GM21737 (cell line): ENCODE measurements at regions not wholly inside any gene's neighbourhood (a gene's known extent, or its start where the extent isn't known, plus 50 kb on each side); places are given as distances from the start of the nearest gene placed in this dataset.
"Not testable (repeated sequence)": the region's sequence is repeated elsewhere in the genome, so short reads cannot be mapped to it uniquely, and the experiment has no call there.

Source experiments
- ATAC-seq: cut with Tn5 transposase; IDR thresholded peaks from one replicate; pipeline ENCODE4 v1.9.1; 2021; ENCODE audit warnings: mild to moderate bottlenecking, moderate library complexity; ENCODE audit not compliant: unreplicated experiment

GRCh38 chr3:104043001-104043543 is 1323.6 kb upstream of the ALCAM start:
- ATAC-seq, result not testable (repeated sequence)

DNA sequence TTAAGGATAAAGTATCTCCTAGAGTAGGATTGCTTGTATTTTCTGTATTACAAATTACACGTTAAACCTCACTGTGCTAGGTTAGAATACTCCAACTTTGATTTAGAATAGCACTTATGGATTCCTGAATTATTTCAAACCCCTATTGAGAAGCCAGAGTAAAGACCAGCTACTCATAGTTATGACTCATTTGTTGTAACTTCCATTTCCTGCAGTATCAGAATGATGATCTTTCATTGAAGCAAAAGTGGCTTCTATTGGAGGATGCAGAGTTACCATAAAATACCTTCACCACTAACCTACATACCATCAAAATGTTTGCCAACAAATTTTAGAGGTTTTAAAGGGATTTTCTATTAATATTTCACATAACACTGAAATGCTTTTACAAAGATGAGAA is 1322.7 kb upstream of the ALCAM start:
- no peak for ATAC-seq

DNA sequence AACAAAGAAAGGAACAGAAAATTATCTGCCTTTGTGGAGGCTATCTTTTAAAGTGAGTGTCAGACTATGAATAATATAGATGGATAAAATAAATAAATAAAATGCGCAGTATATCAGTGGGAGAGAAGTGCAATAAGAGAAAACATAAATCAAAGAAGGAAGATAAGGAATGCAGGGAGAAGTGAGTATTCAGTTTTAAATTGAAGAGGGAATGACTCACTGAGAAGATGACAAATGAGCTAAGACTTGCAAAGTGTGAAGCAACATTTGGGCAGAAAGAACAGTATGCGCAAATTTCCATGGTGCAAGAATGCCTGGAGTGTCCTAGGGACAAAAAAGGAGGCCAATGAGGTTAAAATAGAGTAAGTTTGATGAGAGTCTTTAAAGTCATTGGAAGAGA is 1300.1 kb upstream of the ALCAM start:
- ATAC-seq, result no peak

DNA sequence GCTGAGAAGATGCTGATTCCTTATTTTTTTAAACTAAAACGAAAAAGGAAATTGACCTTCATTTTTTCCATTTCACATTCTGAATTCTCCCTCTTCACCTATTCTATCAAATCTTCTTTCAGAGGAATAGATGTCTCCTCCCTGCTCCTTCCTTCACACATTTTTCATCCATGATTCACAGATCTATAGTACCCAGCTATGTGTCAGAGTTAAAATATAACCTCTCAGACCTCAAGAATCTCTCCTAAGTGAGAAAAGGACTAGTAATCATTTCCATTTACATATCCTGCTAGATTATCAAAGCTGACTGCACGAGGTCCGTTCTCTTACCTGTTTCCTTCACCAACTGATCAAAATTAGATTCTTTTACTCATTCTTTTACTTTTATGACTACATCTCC is 1297.6 kb upstream of the ALCAM start:
- no peak for ATAC-seq

- no peak for ATAC-seq
Measured at GRCh38 chr3:104070906-104071305, 1295.8 kb upstream of the ALCAM start.

- ATAC-seq, result no peak
Measured at GRCh38 chr3:104080088-104080626, 1286.6 kb upstream of the ALCAM start.

DNA sequence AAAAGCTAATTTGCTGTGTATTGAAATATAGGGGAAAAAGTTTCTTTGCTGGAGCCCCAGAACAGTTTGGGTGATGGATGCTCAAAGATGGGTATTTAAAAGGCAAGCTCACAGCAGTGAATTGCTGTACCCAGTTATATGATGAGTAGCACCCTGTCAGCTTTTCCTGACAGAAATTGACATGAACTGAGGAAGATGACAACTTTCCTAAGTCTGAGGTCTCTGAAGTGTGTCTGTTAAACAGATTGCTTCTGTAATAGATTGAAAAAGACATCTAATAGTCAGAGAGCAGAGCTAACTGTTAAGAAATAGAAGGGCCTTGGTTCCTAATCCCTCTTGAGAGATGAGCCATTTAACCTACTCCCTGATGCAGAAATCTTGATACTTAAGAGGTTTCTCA is 1278.0 kb upstream of the ALCAM start:
- no peak for ATAC-seq

DNA sequence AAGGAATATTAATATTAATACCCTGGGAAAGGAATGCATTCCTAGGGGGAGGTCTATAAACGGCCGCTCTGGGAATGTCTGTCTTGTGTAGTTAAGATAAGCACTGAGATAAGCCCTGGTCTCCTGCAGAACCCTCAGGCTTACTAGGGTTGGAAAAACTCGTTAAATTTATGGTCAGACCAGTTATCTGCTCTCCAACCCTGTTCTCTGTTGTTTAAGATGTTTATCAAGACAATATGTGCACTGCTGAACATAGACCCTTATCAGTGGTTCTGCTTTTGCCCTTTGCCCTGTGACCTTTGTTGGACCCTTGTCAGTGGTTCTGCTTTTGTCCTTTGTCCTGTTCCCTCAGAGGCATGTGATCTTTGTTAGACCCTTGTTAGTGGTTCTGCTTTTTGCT is 1276.7 kb upstream of the ALCAM start:
- ATAC-seq, result not testable (repeated sequence)

DNA sequence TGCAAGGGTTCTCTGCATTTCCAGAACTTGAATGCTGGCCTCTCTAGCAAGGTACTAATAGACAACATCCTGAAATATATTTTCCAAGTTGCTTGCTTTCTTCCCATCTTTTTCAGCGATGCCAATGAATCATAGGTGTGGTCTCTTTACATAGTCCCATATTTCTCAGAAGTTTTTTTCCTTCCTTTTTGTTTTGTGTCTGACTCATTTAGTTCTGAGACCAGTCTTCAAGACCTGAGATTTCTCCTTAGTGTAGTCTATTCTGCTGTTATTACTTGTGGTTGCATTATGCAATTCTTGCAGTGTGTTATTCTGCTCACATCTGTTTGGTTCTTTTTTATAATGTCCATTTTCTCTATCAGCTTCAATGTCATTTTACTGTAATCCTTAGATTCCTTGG is 1265.0 kb upstream of the ALCAM start:
- no peak for ATAC-seq

DNA sequence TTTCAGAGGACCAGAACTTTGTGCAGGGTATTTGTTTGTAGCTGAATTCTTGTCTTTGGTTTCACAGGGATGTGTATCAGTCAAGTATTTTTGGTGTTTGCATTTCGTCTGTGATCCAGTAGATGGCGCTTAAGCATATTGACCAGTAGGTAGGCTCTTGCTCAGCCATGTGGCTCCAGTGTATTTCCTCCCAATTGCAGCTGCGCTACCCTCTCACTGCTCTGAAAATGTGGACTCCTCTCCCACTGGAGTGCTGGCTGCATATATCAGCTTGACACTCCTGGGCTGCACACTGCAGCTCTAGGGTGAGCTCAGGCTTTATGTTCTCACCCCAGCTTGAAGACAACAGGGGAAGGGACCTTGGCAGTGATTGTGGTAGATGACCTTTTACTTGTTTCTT is 1264.3 kb upstream of the ALCAM start:
- peak; percentile 78 for ATAC-seq

GRCh38 chr3:104106276-104106675 is 1260.4 kb upstream of the ALCAM start:
- no peak for ATAC-seq

DNA sequence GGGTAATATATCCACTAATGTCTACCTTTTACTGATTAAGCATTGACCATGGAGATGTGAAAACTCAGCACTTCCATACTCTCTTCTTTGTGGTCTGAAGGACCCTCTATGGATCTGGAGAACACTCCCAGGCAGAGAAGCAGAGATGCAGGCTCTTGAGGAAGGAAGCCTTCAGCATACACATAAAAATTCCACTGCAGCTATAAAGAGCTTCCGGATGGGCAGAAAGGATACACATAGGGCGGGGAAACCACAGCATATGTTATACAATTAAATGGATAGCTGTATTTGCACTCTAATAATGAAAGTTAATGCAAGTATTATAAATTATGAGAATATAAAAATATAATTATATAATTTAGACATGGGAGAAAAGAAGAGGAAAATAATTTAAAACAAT is 1258.2 kb upstream of the ALCAM start:
- ATAC-seq, result no peak

DNA sequence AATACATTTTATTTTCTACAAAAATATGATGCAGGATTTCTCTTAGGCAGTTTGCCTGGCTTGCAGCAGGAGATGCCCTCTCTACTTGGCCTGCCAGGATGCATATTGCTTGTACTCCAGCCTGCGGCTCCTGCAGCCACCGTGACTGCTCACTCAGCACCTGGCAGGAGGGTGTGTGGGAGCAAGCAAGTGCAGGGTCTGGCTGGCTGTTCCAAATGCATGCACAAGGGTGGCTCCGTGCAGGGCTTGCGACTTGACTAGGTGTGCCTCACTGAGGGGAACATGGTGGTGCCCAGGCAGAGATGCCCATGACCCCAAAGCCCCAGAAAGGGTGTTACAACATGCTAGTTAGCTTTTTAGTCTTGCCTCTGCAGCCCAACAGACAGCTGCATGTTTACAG is 1240.2 kb upstream of the ALCAM start:
- ATAC-seq, result no peak

- no peak for ATAC-seq
Measured at GRCh38 chr3:104126864-104127553, 1239.7 kb upstream of the ALCAM start.

DNA sequence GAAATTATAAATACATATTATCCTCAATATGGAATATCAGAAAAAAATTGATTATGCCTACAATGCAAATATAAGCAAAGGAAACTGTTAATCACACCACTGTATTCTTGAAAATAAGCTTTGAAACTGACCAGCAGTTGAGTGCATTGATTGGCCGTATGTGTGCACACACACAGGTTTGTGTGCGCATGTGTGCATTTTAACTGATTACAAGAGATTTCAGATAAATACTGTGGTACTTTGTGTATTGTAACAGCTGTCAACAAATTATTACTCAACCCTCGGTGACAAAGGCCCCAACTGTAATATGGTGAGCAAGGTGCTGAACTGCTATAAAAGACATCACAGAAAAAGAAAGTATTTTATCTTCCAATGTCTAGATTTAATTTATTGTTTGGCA is 1238.9 kb upstream of the ALCAM start:
- no peak for ATAC-seq

DNA sequence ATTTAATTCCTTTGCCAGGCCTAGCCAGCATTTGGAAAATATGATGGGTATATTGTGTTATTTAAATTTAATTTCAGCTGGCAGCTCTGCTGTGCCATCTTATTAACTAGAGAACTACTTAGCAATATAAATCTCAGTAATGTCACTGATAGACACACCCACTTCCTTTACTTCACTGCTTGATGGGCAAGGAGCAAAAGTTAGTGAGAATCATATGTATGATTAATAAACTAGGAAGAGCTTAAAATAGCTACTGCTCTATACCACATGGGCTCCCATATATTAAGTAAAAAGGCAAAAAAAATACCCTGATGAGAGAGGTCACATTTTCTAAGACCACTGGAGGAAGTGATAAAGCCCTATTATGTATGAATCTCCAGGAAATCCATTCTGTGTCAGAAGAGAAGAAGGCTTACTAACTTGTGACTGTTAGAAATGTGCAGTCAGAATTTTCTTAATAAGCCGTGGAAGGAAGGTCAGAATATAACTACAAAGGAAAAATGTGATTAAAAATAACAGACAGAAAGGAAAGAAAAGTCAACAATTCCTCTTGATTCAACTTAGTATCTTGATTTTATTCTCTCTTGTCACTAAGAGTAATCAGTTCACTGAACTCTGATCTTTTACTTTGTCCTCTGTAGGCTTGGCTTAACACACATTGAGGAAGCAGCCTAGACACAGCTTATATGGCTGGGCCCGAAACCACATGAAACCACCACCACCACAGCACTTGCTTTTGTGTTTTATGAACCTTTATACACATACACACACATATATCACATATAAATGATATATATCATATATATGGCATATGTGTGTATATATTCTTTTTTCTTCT is 1233.9 kb upstream of the ALCAM start:
- no peak for ATAC-seq

- no peak for ATAC-seq
Measured at GRCh38 chr3:104133630-104134029, 1233.1 kb upstream of the ALCAM start.

DNA sequence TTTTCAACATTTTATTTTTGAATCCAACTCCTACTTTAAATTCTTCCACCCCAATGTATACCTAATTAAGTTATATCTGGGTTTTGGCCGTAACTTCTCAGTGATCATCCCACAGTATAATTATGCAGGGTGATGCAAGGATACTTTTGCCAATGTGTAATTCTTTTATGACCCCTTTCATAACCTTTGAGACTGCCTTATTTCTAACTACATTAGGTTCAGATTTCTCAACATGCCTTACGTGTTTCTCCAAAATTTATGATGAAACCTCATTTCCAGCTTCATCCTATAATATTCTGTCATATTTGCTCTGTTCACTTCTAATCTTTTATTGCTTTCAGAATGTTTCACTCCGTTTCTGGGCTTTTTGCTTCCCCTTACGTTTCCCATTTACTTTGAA is 1229.6 kb upstream of the ALCAM start:
- ATAC-seq, result no peak

GRCh38 chr3:104145164-104145563 is 1221.5 kb upstream of the ALCAM start:
- ATAC-seq, result no peak

GRCh38 chr3:104149154-104149553 is 1217.6 kb upstream of the ALCAM start:
- ATAC-seq, result no peak

- ATAC-seq, result no peak
Measured at GRCh38 chr3:104150724-104151123, 1216.0 kb upstream of the ALCAM start.

- no peak for ATAC-seq
Measured at GRCh38 chr3:104154896-104155295, 1211.8 kb upstream of the ALCAM start.
